ENCODE measurements at regions not wholly inside any gene's neighbourhood (a gene's known extent, or its start where the extent isn't known, plus 50 kb on each side); places are given as distances from the start of the nearest gene placed in this dataset.

- no peak overlapping the region for H3K4me3 ChIP-seq
- WGBS, 2 experiments (ENCODE audit: low coverage in 1 of 2, low lambda C conversion rate in 2 of 2, missing lambda C conversion rate in 2 of 2): 53 to 59% methylated on average over 18 of the region's 18 CpGs
- H3K27ac ChIP-seq: no peak overlapping the region
- no peaks in the 10 kb centered on the region for H3K36me3 ChIP-seq (ENCODE audit: low read depth)
- no peaks in the 10 kb centered on the region for H3F3A ChIP-seq (ENCODE audit: insufficient read depth)
- no peaks in the 10 kb centered on the region for H3K4me1 ChIP-seq (ENCODE audit: insufficient read depth)
- in situ Hi-C loops (cut with MboI): no loop called here
- H3K4me2 ChIP-seq (ENCODE audit: unreplicated experiment): no peak overlapping the region
- no peak for DNase-seq
- no peaks in the 10 kb centered on the region for H3K9me2 ChIP-seq (ENCODE audit: insufficient read depth)
- TF ChIP-seq EZH2 (IDR thresholded peaks at IDR 0.05; ENCODE audit: insufficient read depth, poor library complexity, severe bottlenecking) (no peak), EZH2phosphoT487 (IDR thresholded peaks at IDR 0.05; ENCODE audit: insufficient read depth, low read depth) (no peak)
- H3K9me3 ChIP-seq (ENCODE audit: low read depth): no peaks in the 10 kb centered on the region
- no peak overlapping the region for H3K9ac ChIP-seq
- no peaks in the 10 kb centered on the region for H3K27me3 ChIP-seq (replicated peaks; ENCODE audit: insufficient read depth)
- H4K20me1 ChIP-seq (ENCODE audit: insufficient read depth): no peaks in the 10 kb centered on the region
- no peaks in the 10 kb centered on the region for H3K79me2 ChIP-seq (ENCODE audit: insufficient read depth)
- no peak overlapping the region for H2AFZ ChIP-seq
Measured at GRCh38 chr5:2914022-2914661, 162.7 kb upstream of the IRX2 start.

GRCh38 chr5:2913281-2913680 is 161.8 kb upstream of the IRX2 start:
- Histone ChIP-seq H3K9ac (no peak overlapping the region), H3K4me3 (no peak overlapping the region), H3K9me3 (ENCODE audit: low read depth) (no peaks in the 10 kb centered on the region), H3K9me2 (ENCODE audit: insufficient read depth) (no peaks in the 10 kb centered on the region), H3K4me2 (ENCODE audit: unreplicated experiment) (no peak overlapping the region), H2AFZ (no peak overlapping the region), H3K79me2 (ENCODE audit: insufficient read depth) (no peaks in the 10 kb centered on the region), H4K20me1 (ENCODE audit: insufficient read depth) (no peaks in the 10 kb centered on the region), H3F3A (ENCODE audit: insufficient read depth) (no peaks in the 10 kb centered on the region), H3K4me1 (ENCODE audit: insufficient read depth) (no peaks in the 10 kb centered on the region), H3K36me3 (ENCODE audit: low read depth) (no peaks in the 10 kb centered on the region), H3K27me3 (replicated peaks; ENCODE audit: insufficient read depth) (no peaks in the 10 kb centered on the region), H3K27ac (no peak overlapping the region)
- 41 to 58% methylated on average over 7 of the region's 7 CpGs for WGBS, 2 experiments (ENCODE audit: low coverage in 1 of 2, low lambda C conversion rate in 2 of 2, missing lambda C conversion rate in 2 of 2)
- no peak for DNase-seq
- TF ChIP-seq EZH2phosphoT487 (IDR thresholded peaks at IDR 0.05; ENCODE audit: insufficient read depth, low read depth): no peak
- TF ChIP-seq EZH2 (IDR thresholded peaks at IDR 0.05; ENCODE audit: insufficient read depth, poor library complexity, severe bottlenecking): no peak
- in situ Hi-C loops (cut with MboI): no loop called here

- no peaks in the 10 kb centered on the region for H3K27me3 ChIP-seq (replicated peaks; ENCODE audit: insufficient read depth)
- H3K4me3 ChIP-seq: no peak overlapping the region
- H3F3A ChIP-seq (ENCODE audit: insufficient read depth): no peaks in the 10 kb centered on the region
- no peaks in the 10 kb centered on the region for H3K36me3 ChIP-seq (ENCODE audit: low read depth)
- H3K79me2 ChIP-seq (ENCODE audit: insufficient read depth): no peaks in the 10 kb centered on the region
- no peak for TF ChIP-seq EZH2phosphoT487 (IDR thresholded peaks at IDR 0.05; ENCODE audit: insufficient read depth, low read depth)
- no peak for TF ChIP-seq EZH2 (IDR thresholded peaks at IDR 0.05; ENCODE audit: insufficient read depth, poor library complexity, severe bottlenecking)
- no peaks in the 10 kb centered on the region for H3K4me1 ChIP-seq (ENCODE audit: insufficient read depth)
- H3K9me3 ChIP-seq (ENCODE audit: low read depth): no peaks in the 10 kb centered on the region
- H3K27ac ChIP-seq: no peak overlapping the region
- no peak overlapping the region for H2AFZ ChIP-seq
- no peak overlapping the region for H3K9ac ChIP-seq
- no peaks in the 10 kb centered on the region for H3K9me2 ChIP-seq (ENCODE audit: insufficient read depth)
- 60 to 61% methylated on average over 13 of the region's 13 CpGs for WGBS, 2 experiments (ENCODE audit: low coverage in 1 of 2, low lambda C conversion rate in 2 of 2, missing lambda C conversion rate in 2 of 2)
- DNase-seq: no peak
- no peak overlapping the region for H3K4me2 ChIP-seq (ENCODE audit: unreplicated experiment)
- in situ Hi-C loops (cut with MboI): no loop called here
- H4K20me1 ChIP-seq (ENCODE audit: insufficient read depth): no peaks in the 10 kb centered on the region
Measured at GRCh38 chr5:2912741-2913140, 161.3 kb upstream of the IRX2 start.

GRCh38 chr5:2910401-2911175 is 159.1 kb upstream of the IRX2 start:
- H3K9me3 ChIP-seq (ENCODE audit: low read depth): no peaks in the 10 kb centered on the region
- in situ Hi-C loops (cut with MboI): no loop called here
- no peaks in the 10 kb centered on the region for H3K27me3 ChIP-seq (replicated peaks; ENCODE audit: insufficient read depth)
- DNase-seq: no peak
- no peaks in the 10 kb centered on the region for H3K79me2 ChIP-seq (ENCODE audit: insufficient read depth)
- H3F3A ChIP-seq (ENCODE audit: insufficient read depth): no peaks in the 10 kb centered on the region
- no peaks in the 10 kb centered on the region for H3K9me2 ChIP-seq (ENCODE audit: insufficient read depth)
- H3K27ac ChIP-seq: no peak overlapping the region
- no peaks in the 10 kb centered on the region for H4K20me1 ChIP-seq (ENCODE audit: insufficient read depth)
- H2AFZ ChIP-seq: no peak overlapping the region
- H3K36me3 ChIP-seq (ENCODE audit: low read depth): no peaks in the 10 kb centered on the region
- H3K4me3 ChIP-seq: no peak overlapping the region
- H3K4me1 ChIP-seq (ENCODE audit: insufficient read depth): no peaks in the 10 kb centered on the region
- no peak overlapping the region for H3K9ac ChIP-seq
- WGBS, 2 experiments (ENCODE audit: low coverage in 1 of 2, low lambda C conversion rate in 2 of 2, missing lambda C conversion rate in 2 of 2): 50 to 55% methylated on average over 8 of the region's 8 CpGs
- TF ChIP-seq EZH2phosphoT487 (IDR thresholded peaks at IDR 0.05; ENCODE audit: insufficient read depth, low read depth) (no peak), EZH2 (IDR thresholded peaks at IDR 0.05; ENCODE audit: insufficient read depth, poor library complexity, severe bottlenecking) (no peak)
- no peak overlapping the region for H3K4me2 ChIP-seq (ENCODE audit: unreplicated experiment)

Data from GM23248 (cell line).